Anterior cingulate cortex (tissue), 58 donors: ENCODE measurements at regions not wholly inside any gene's neighbourhood (a gene's known extent, or its start where the extent isn't known, plus 50 kb on each side); places are given as distances from the start of the nearest gene placed in this dataset.
"Not testable (repeated sequence)": the region's sequence is repeated elsewhere in the genome, so short reads cannot be mapped to it uniquely, and the experiment has no call there.

Experiments used
- DNase-seq, 58 donors: peaks; one replicate each; lab custom pipeline; 2025; lab: John Stamatoyannopoulos, UW

DNA sequence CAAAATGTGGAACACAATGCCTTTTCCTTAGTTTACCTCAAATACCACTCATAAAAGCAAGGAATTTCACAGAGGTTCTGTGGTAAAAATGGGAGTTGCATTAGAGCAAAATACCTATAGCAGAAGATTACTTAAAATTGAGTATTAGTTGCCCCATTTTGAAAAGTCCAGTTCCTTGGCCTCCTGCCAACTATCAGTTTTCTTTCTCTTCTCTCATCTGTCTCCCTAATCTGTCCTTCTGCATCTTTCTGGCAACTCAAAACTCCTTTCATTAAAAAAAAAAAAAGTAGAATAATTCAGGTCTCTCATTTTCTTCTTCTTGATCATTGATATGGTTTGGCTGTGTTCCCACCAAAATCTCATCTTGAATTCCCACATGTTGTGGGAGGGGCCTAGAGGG, 127.3 kb downstream of the ATP23 start:
- no peak for DNase-seq

DNA sequence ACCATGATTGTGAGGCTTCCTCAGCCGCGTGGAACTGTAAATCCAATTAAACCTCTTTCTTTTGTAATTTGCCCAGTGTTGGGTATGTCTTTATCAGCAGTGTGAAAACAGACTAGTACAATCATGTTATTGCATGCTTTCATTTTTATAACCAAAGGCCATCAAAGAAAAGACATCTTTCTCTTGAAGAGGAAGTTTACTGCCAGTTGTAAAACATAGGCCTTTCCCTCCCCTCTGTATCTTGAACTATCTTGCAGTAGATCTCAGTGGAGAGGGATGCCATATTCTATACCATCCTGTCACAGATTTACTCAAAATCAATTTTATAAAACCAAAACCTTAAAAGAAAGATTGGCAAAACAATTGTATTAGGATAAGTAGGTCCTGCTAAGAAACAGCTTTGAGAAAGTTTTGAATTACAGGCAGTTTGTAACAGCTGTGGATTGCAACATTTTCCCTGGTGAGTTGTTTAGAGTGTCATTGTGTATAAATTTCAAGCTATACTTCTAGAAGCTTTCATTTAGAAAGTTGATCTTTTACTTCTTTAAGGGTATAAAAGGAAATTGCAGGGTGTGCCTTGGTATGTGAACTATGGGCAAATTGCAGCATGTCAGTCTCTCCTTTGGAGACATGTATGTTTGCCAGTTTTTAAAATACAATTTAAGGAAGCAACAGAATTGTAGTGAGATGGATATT, 128.0 kb downstream of the ATP23 start:
- no peak for DNase-seq

- DNase-seq, result no peak
Observed at GRCh38 chr12:58071994-58072393, 130.6 kb downstream of the ATP23 start.

DNA sequence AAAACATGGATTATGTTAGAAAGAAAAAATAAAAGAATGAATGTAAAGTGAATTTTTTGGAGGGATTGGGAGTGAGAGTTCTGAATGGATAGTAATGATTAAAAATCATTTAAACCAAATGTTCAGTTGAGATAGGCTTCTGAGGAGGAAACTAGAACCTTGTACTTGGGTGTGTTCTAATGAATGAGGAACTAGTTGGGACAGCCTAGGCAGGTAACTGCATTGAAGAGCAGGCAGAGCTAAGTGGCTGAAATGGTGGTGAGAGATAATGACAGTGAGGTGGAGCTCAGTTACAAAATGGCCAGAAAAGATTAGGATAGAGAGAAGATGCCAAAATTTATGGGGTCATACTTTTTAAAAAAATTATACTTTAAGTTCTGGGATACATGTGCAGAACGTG, 132.9 kb downstream of the ATP23 start:
- DNase-seq, result no peak

DNA sequence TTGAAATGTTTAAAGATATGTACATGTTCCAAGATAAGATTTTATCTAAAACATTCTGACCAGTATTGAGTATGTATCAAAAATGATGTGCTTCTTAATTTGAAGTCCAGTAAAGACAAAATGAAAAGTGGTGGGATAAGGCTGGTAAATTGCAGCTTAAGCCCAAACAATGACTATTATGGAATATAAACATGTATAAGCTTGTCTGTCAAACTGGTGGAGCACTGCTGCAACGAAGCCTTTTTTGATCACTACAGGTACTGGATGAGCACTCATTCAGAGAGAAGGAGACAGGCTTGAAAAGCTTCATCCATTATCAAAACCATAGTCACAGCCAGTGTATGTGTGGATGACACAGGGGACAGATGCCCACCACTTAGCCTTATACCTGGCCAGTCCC, 138.4 kb downstream of the ATP23 start:
- DNase-seq, result no peak

GRCh38 chr12:58081488-58081887, 140.1 kb downstream of the ATP23 start:
- no peak for DNase-seq

DNA sequence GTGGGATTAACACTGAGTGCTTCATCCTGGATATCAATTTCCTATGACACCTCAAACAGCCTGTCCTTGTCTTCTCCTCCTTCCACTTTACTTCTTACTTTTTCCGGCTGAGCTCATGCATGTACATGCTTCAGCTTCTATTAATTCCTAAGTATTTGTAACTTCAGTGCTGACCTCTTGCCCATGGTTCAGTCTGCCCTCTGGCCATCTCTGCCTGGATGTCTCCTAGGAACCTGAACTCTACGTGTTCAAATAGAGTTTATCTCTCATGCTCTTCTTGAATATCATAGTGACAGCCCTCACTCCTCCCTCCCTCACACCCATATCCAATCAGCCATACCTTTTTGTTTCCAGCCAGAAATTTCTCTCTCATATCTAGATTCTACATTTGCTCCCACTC, 141.6 kb downstream of the ATP23 start:
- DNase-seq, result no peak

DNA sequence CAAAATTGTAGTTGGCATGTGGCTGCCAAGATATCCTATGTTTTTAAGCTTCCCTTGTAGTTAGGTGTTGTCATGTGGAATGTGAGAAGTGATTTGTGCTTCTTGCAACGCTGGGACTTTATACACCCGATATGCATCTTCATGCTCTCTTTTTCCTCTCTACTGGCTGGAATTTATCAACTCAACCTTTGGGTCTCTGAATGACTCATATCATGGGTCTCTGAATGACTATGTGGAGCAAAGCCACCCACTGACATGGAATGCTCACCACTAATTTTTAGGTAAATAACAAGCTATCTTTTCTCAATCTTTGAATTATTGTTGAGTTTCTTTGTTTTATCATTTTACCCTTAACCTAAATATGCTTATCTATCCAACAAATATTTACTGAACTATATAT, 144.6 kb downstream of the ATP23 start:
- DNase-seq, result no peak

- DNase-seq, result no peak
Observed at GRCh38 chr12:58086930-58087329, 145.6 kb downstream of the ATP23 start.

GRCh38 chr12:58087423-58088127, 146.2 kb downstream of the ATP23 start:
- DNase-seq, result no peak

DNA sequence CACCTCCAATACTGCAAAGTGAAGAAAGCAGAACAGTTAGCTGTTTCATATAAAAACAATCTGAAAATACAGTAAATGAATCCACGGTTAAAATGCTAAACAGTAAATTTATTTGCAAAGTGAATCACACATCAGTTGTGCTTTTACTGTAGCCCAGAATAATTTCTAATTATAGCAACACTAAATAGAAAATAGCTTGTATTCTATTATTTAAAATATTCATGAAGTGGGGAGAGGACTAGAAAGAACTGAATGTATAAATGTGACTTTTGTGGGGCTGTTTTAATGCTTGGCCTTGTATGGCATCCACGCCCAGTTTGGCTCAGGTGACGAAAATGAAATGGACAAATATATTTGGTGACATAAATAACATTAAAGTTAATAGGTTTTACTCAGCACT, 148.2 kb downstream of the ATP23 start:
- no peak for DNase-seq

DNA sequence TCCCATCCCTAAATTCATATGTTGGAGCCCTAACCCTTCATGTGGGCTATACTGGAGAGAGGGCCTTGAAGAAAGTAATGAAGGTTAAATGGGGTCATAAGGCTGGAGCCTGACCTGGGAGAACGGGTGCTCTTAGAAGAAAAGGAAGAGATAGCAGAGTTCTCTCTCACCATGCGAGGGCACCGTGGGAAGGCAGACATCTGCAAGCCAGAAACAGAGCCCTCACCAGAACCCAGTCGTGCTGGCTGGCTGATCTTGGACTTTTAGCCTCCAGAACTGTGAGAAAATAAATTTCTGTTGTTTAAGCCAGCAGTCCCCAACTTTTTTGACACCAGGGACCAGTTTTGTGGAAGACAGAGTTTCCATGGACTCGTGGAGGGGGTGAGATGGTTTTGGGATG, 149.3 kb downstream of the ATP23 start:
- no peak for DNase-seq

GRCh38 chr12:58095002-58095401, 153.6 kb downstream of the ATP23 start:
- DNase-seq, result no peak

GRCh38 chr12:58097741-58098140, 156.4 kb downstream of the ATP23 start:
- DNase-seq, result no peak

DNA sequence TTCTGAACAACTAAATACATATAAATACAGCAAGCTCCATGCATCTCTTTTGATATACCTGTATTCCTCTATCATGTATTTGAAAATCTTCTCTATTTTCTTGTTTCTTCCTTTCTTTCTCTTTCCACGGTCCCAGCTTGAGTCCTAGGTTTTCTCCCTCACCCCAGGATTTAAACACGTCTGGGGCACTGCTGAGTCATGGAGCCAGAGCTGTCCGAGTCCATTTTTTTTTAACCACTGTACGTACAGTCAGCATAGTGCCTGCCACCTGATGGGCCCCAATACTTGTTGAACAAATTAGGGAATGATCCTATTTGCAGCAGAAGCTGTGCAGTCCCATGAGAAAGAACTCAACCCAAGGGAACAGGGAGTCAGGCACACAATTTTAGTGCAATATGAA, 158.1 kb downstream of the ATP23 start:
- DNase-seq, result no peak

GRCh38 chr12:58104351-58104755, 163.0 kb downstream of the ATP23 start:
- DNase-seq, result no peak

- no peak for DNase-seq
Observed at GRCh38 chr12:58105225-58106119, 164.1 kb downstream of the ATP23 start.

DNA sequence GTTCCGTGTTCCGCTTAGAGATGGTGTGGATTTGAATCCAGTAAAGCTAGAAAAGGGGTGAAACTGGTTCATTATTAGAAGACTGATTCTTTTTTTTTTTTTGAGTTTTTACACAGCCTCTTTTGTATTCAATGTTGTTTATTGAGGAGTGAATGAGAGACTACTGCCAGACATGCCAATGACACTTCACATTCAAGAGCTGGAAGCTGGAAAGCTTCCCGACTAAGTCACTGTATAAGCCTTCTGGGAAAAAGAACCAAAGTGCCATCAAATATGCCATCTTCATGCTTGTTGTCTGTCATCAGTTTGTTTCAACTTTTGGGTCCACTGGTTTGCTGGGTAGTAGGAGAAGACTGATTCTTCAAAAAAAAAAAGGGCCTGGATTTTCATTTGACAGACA, 164.8 kb downstream of the ATP23 start:
- peak in 1 of 58 donors; percentile 1 for DNase-seq

DNA sequence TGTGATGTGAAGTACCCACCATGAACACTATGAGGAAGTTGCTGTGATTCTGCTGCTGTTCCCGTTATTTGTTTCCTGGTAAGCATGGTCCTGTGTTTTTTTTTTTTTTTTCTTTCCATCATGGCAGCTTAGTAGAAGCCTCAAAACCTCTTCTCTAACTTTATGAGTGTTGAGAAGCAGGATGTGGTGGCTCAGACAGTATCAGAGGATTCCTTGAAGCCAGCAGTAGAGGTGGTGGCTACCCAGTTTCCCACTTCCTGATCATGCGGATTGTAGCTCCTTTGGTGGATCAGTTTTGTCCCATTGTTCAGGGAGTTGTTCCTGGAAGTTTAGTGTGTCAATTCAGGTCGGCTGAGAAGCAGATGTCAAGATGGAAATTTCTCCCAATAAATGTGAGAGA, 175.8 kb downstream of the ATP23 start:
- DNase-seq, result no peak

GRCh38 chr12:58117667-58118066, 176.3 kb downstream of the ATP23 start:
- no peak for DNase-seq

DNA sequence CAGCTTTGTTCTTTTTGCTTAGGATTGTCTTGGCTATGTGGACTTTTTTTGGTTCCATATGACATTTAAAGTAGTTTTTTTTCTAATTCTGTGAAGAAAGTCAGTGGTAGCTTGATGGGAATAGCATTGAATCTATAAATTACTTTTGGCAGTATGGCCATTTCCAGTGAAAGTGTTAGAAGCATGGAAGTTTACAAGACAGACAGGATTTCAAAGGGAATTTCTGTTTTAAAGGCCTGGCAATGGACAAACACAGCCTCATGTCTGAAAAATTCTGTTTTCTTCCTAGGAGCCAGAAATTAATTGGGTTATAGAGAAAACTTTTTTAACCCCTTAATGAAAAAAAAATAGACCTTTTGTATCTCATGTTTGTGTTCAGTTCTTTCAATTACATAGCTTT, 184.4 kb downstream of the ATP23 start:
- not testable (repeated sequence) for DNase-seq
